OCI-LY7 (cell line): ENCODE measurements at regions not wholly inside any gene's neighbourhood (a gene's known extent, or its start where the extent isn't known, plus 50 kb on each side); places are given as distances from the start of the nearest gene placed in this dataset.

Experiments used
- BruUV-seq: library from RNA; stranded (reverse); fragments of 400-500 nt; replicated peaks from 2 replicates; lab custom pipeline; 2021; lab: Mats Ljungman, UMichigan
- CTCF ChIA-PET: fragments of 300-600 bp; sonication (Branson Sonifier 250); formaldehyde crosslinking; loops from one replicate; lab custom pipeline; 2022; ENCODE audit warnings: antibody characterized with exemption; ENCODE audit not compliant: unreplicated experiment; lab: Charles Lee
- POLR2A ChIA-PET: fragments of 300-600 bp; sonication (Branson Sonifier 250); formaldehyde crosslinking; loops from one replicate; lab custom pipeline; 2022; ENCODE audit warnings: antibody characterized with exemption; lab: Charles Lee
- DNase-seq: peaks from one replicate; pipeline ENCODE4 v3.0.0-alpha.2; 2015; ENCODE audit warnings: low spot score
- H2AFZ ChIP-seq: fragments of 200-600 bp; sonication (generic), shearing (Covaris generic); 2 replicates; pipeline ENCODE4 v1.6.1; 2014; ENCODE audit warnings: mild to moderate bottlenecking, antibody characterized with exemption, low read length, moderate library complexity
- H3K27ac ChIP-seq: fragments of 200-600 bp; sonication (generic); 2 replicates; pipeline ENCODE4 v1.5.1; 2014; ENCODE audit warnings: mixed run types, low read depth, mild to moderate bottlenecking, moderate library complexity, low read length, inconsistent platforms; ENCODE audit not compliant: poor library complexity, severe bottlenecking
- H3K36me3 ChIP-seq: fragments of 200-600 bp; sonication (generic); 2 replicates; pipeline ENCODE4 v1.6.1; 2014; ENCODE audit warnings: mild to moderate bottlenecking, antibody characterized with exemption, low read length, moderate library complexity, mixed read lengths; ENCODE audit not compliant: insufficient read depth
- H3K4me1 ChIP-seq: fragments of 200-600 bp; sonication (generic); 2 replicates; pipeline ENCODE4 v1.5.1; 2014; ENCODE audit warnings: mild to moderate bottlenecking, low read length; ENCODE audit not compliant: insufficient read depth, poor library complexity, severe bottlenecking
- H3K4me2 ChIP-seq: fragments of 200-600 bp; sonication (generic); 2 replicates; pipeline ENCODE4 v1.6.1; 2014; ENCODE audit warnings: mild to moderate bottlenecking, low read length
- H3K4me3 ChIP-seq: fragments of 200-600 bp; sonication (generic); 2 replicates; pipeline ENCODE4 v1.5.1; 2014; ENCODE audit warnings: mild to moderate bottlenecking, low read depth, low read length; ENCODE audit not compliant: poor library complexity, severe bottlenecking
- H3K79me2 ChIP-seq: fragments of 200-600 bp; sonication (generic); 2 replicates; pipeline ENCODE4 v1.6.1; 2016; ENCODE audit warnings: low read depth, mild to moderate bottlenecking, low read length, moderate library complexity, mixed read lengths; ENCODE audit not compliant: insufficient read depth
- H3K9me2 ChIP-seq: fragments of 200-600 bp; sonication (generic); 2 replicates; pipeline ENCODE4 v1.6.1; 2016; ENCODE audit warnings: mild to moderate bottlenecking, low read length, mixed read lengths; ENCODE audit not compliant: insufficient read depth
- H3K9me3 ChIP-seq: fragments of 200-600 bp; sonication (generic); 2 replicates; pipeline ENCODE4 v1.6.1; 2014; ENCODE audit warnings: mild to moderate bottlenecking, mixed run types, low read length, mixed read lengths
- H4K20me1 ChIP-seq: fragments of 200-600 bp; sonication (generic); 2 replicates; pipeline ENCODE4 v1.6.1; 2014; ENCODE audit warnings: mild to moderate bottlenecking, antibody characterized with exemption, low read length, moderate library complexity, mixed read lengths; ENCODE audit not compliant: insufficient read depth
- EZH2phosphoT487 ChIP-seq: fragments of 200-600 bp; sonication (generic); IDR thresholded peaks from 2 replicates; pipeline ENCODE4 v1.6.1; 2018; ENCODE audit warnings: low read depth, borderline replicate concordance, mild to moderate bottlenecking, mixed run types, antibody characterized with exemption, low read length, moderate library complexity, mixed read lengths
- intact Hi-C: fragments of 100-400 bp; cut with micrococcal nuclease; formaldehyde crosslinking; loops from one replicate; pipeline ENCODE4 v1.10.0; 2022; ENCODE audit not compliant: unreplicated experiment
- TF ChIP-seq, protein P1 (sequence below): fragments of 200-600 bp; sonication (generic); conservative IDR thresholded peaks from 2 replicates; pipeline ENCODE4 v1.5.1; 2014; ENCODE audit warnings: mild to moderate bottlenecking, antibody characterized with exemption, low read length, moderate library complexity, mixed read lengths

DNA sequence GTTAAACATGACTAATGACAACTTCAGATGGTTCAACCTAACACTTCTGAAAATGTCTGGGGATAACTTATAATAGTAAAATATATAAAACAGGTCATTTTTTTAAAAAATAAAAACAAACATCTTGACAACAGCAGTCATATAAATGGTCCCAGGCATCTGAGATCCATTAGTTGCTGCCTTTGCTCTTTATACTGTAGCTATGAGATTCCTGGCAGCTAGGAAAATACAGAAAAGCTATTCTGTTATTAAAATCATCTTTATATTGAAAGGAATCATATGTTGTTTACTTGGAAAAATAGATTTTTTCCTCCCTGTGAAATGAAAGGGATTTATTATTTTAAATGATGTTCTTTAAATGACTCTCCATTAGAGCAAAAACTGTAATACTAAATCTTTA lies 55.7 kb upstream of the DEUP1 start:
- Histone ChIP-seq H3K4me2 (no peak overlapping the region), H3K27ac (no peak overlapping the region), H3K4me1 (no peaks in the 10 kb centered on the region), H3K9me2 (no peaks in the 10 kb centered on the region), H3K4me3 (no peak overlapping the region), H2AFZ (no peak overlapping the region), H3K79me2 (no peaks in the 10 kb centered on the region), H3K36me3 (no peaks in the 10 kb centered on the region), H4K20me1 (no peaks in the 10 kb centered on the region), H3K9me3 (no peaks in the 10 kb centered on the region)
- ChIA-PET CTCF (no interaction called here), POLR2A (interaction anchor here (1.2 kb wide), 1 partner anchor 12 kb away, joined by 4 read pairs; no protein-coding TSS in a partner anchor)
- intact Hi-C loops: no loop called here
- no TSS peak for BruUV-seq
- no peak for TF ChIP-seq EZH2phosphoT487
- TF ChIP-seq, protein P1, sequence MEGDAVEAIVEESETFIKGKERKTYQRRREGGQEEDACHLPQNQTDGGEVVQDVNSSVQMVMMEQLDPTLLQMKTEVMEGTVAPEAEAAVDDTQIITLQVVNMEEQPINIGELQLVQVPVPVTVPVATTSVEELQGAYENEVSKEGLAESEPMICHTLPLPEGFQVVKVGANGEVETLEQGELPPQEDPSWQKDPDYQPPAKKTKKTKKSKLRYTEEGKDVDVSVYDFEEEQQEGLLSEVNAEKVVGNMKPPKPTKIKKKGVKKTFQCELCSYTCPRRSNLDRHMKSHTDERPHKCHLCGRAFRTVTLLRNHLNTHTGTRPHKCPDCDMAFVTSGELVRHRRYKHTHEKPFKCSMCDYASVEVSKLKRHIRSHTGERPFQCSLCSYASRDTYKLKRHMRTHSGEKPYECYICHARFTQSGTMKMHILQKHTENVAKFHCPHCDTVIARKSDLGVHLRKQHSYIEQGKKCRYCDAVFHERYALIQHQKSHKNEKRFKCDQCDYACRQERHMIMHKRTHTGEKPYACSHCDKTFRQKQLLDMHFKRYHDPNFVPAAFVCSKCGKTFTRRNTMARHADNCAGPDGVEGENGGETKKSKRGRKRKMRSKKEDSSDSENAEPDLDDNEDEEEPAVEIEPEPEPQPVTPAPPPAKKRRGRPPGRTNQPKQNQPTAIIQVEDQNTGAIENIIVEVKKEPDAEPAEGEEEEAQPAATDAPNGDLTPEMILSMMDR: no peak
- DNase-seq: no peak

DNA sequence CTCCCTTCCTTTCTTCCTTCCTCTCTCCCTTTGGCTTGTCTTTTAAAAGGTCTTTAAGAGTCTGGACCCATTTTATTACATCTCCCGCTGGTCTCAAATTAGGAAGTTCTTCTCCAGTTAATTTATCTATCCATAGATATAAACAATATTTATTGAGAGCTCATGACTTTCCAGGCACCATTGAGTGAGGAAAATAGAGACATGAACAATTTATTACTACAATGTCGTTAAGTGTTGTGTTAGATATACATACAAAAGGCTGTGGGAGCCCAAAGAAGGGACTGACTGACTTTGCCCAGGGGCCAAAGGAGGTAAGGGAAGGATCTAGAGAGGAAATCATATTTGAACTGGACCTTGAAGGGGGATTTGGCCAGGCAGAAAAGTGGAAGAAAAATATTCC lies 51.6 kb upstream of the DEUP1 start:
- Histone ChIP-seq H3K9me3 (no peaks in the 10 kb centered on the region), H4K20me1 (no peaks in the 10 kb centered on the region), H2AFZ (no peak overlapping the region), H3K4me1 (peaks cover 2% of the 10 kb centered on the region), H3K36me3 (no peaks in the 10 kb centered on the region), H3K27ac (no peak overlapping the region), H3K4me3 (no peak overlapping the region), H3K4me2 (no peak overlapping the region), H3K9me2 (no peaks in the 10 kb centered on the region), H3K79me2 (no peaks in the 10 kb centered on the region)
- ChIA-PET CTCF (no interaction called here), POLR2A (interaction anchor here (1.0 kb wide), 1 partner anchor 82 kb away, joined by 4 read pairs; no protein-coding TSS in a partner anchor)
- intact Hi-C loops: no loop called here
- no peak for DNase-seq
- BruUV-seq: no TSS peak
- TF ChIP-seq, protein P1: no peak
- TF ChIP-seq EZH2phosphoT487: no peak

DNA sequence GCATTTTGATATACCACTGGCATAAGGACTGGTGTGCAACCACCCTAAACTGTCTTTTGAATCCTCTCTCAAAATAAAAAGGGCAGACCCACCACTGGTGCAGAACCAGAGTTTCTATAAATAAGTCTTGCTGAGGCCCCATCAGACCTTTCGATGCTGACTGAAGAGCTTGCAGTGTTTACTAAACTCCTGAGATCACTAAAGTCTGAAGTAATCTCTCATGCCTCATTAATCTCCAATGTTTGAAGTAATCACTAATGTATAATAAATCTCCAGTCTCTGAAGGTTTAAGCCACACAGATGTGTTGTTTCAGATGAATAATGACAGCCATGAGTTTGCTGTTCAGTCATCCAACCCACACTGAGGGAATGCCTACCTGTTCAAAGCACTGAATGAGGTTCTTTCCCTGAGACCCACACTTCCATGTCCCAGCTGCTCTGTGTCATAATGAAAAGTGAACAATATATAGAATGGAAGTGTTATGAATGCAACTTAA lies 50.6 kb upstream of the DEUP1 start:
- no peaks in the 10 kb centered on the region for H4K20me1 ChIP-seq
- TF ChIP-seq EZH2phosphoT487: no peak
- TF ChIP-seq, protein P1: no peak
- no peak for DNase-seq
- no peaks in the 10 kb centered on the region for H3K36me3 ChIP-seq
- CTCF ChIA-PET: no interaction called here
- H2AFZ ChIP-seq: no peak overlapping the region
- H3K4me2 ChIP-seq: no peak overlapping the region
- H3K4me3 ChIP-seq: no peak overlapping the region
- H3K79me2 ChIP-seq: no peaks in the 10 kb centered on the region
- intact Hi-C loops: no loop called here
- H3K9me3 ChIP-seq: no peaks in the 10 kb centered on the region
- H3K27ac ChIP-seq: no peak overlapping the region
- H3K9me2 ChIP-seq: no peaks in the 10 kb centered on the region
- BruUV-seq: no TSS peak
- POLR2A ChIA-PET: no interaction called here
- H3K4me1 ChIP-seq: peaks cover 2% of the 10 kb centered on the region
